NCI-H2029 (cell line): ENCODE measurements at regions not wholly inside any gene's neighbourhood (a gene's known extent, or its start where the extent isn't known, plus 50 kb on each side); places are given as distances from the start of the nearest gene placed in this dataset.
"Not testable (repeated sequence)": the region's sequence is repeated elsewhere in the genome, so short reads cannot be mapped to it uniquely, and the experiment has no call there.

Experiments used
- DNase-seq: peaks from one replicate; lab custom pipeline; 2025; lab: John Stamatoyannopoulos, UW

DNA sequence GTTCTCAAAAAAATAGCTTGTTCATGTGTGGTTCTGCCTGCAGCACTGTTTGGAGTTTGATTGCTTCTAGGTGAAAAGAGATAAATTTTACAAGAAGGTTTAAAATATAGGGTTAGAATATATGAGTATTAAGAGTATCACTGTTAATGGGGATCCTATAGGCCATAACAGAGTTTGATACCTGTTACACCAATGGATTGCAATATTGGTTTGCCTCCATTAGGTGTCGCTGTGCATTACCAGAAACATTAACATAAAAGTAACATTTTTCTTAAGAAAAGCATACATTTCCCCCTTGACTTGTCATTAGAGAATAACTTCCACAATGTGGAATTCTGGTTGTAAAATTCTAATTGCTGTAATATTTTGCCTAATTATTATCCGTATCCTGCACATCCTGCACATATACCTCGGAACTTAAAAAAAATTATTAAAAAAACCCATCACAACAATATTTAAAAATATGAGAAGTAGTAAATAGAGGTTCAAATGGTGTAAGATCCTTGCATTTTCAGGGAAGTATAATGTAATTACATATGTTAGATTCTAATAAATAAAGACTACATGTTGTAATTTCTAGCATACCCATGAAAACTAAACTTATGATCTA, 63.0 kb downstream of the CYP4A11 start:
- peak; percentile 56 for DNase-seq

DNA sequence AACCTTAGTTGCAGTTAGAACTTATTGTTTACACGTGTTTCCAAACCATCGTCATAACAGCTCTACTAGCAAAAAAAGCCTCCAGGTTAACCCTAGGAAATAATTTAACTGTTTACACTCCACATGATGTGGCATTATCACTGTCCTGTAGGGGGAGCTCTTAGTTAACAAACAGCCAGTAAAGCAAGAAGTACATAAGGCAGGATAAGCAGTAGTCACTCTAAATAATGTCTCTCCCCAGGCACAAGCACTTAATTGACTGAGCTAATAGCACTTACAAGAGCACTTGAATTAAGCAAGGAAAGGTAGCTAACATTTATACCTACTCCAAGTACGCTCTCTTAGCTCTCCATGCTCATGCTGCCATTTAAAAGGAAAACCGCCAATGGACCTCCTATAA, 65.2 kb downstream of the CYP4A11 start:
- not testable (repeated sequence) for DNase-seq
